Endothelial cell of umbilical vein (primary cell): ENCODE measurements at regions not wholly inside any gene's neighbourhood (a gene's known extent, or its start where the extent isn't known, plus 50 kb on each side); places are given as distances from the start of the nearest gene placed in this dataset.

Source experiments
- BruUV-seq: library from RNA; stranded (reverse); fragments of 400-500 nt; replicated peaks from 2 replicates; lab custom pipeline; 2021; lab: Mats Ljungman, UMichigan
- CTCF ChIA-PET: fragments of 300-600, 350-600 bp; sonication (Branson Sonifier 250); formaldehyde crosslinking; loops from one replicate; lab custom pipeline; 2021; ENCODE audit warnings: antibody characterized with exemption, inconsistent platforms; lab: Charles Lee
- POLR2A ChIA-PET: fragments of 300-600, 350-600 bp; sonication (Branson Sonifier 250); formaldehyde crosslinking; loops from one replicate; lab custom pipeline; 2021; ENCODE audit warnings: antibody characterized with exemption, inconsistent platforms; lab: Charles Lee
- DNase-seq: peaks from one replicate; pipeline ENCODE4 v3.0.0-alpha.2; 2011; ENCODE audit warnings: low read depth, low spot score
- FAIRE-seq: peaks from 2 replicates; lab custom pipeline; 2011; peaks lifted over from hg19 to GRCh38; lab: Jason Lieb, UNC
- H2AFZ ChIP-seq: 2 replicates; pipeline ENCODE4 v1.6.0; 2012; ENCODE audit warnings: low read depth, low read length, control low read depth, inconsistent platforms
- H3K27ac ChIP-seq: 2 replicates; pipeline ENCODE4 v1.5.1; 2011; ENCODE audit warnings: low read depth, mild to moderate bottlenecking, control low read depth, low read length, moderate library complexity; ENCODE audit not compliant: insufficient read depth
- H3K27me3 ChIP-seq, 2 experiments: 2 replicates each; pipeline versions ENCODE4 v1.6.0 to v1.6.1; 2011; ENCODE audit warnings: low read length in 2 of 2, mixed read lengths in 1 of 2; ENCODE audit not compliant: control insufficient read depth in 2 of 2, insufficient read depth in 2 of 2
- H3K36me3 ChIP-seq, 2 experiments: 2 replicates in 1 of 2; 3 replicates in 1 of 2; pipeline ENCODE4 v1.5.1; 2011; ENCODE audit warnings: low read length in 2 of 2, mild to moderate bottlenecking in 1 of 2, moderate library complexity in 1 of 2; ENCODE audit not compliant: control insufficient read depth in 2 of 2, insufficient read depth in 2 of 2; ENCODE audit errors: extremely low read depth in 1 of 2
- H3K4me1 ChIP-seq: 3 replicates; pipeline ENCODE4 v1.5.1; 2011; ENCODE audit warnings: mild to moderate bottlenecking, low read length; ENCODE audit not compliant: control insufficient read depth, insufficient read depth; ENCODE audit errors: extremely low read depth
- H3K4me2 ChIP-seq: 2 replicates; pipeline ENCODE4 v1.6.1; 2011; ENCODE audit warnings: low read length, control low read depth, mixed read lengths; ENCODE audit not compliant: insufficient read depth
- H3K4me3 ChIP-seq, 3 experiments: fragments of 200-600 bp in 1 of 3; sonication (generic), shearing (Covaris generic) in 1 of 3; replicated peaks in 1 of 3; 2 replicates each; pipeline ENCODE4 v1.5.1; 2011 to 2016; ENCODE audit warnings: control low read depth in 3 of 3, low read length in 3 of 3, mild to moderate bottlenecking in 2 of 3, inconsistent platforms in 1 of 3, low read depth in 1 of 3, moderate library complexity in 1 of 3; ENCODE audit not compliant: insufficient read depth in 1 of 3
- H3K79me2 ChIP-seq: 2 replicates; pipeline ENCODE4 v1.6.0; 2012; ENCODE audit warnings: low read length, inconsistent platforms; ENCODE audit not compliant: control insufficient read depth, insufficient read depth
- H3K9ac ChIP-seq: replicated peaks from 2 replicates; pipeline ENCODE3; 2011; ENCODE audit warnings: low read length, control low read depth; ENCODE audit not compliant: insufficient read depth; ENCODE audit errors: extremely low read depth
- H3K9me1 ChIP-seq: replicated peaks from 3 replicates; pipeline ENCODE4 v1.6.0; 2011; ENCODE audit warnings: mild to moderate bottlenecking, low read length; ENCODE audit not compliant: control insufficient read depth, insufficient read depth; ENCODE audit errors: extremely low read depth
- H3K9me3 ChIP-seq: replicated peaks from 2 replicates; pipeline ENCODE4 v1.5.1; 2012; ENCODE audit warnings: low read length, inconsistent platforms; ENCODE audit not compliant: control insufficient read depth, insufficient read depth
- H4K20me1 ChIP-seq: replicated peaks from 2 replicates; pipeline ENCODE3; 2011; ENCODE audit warnings: mild to moderate bottlenecking, low read length; ENCODE audit not compliant: control insufficient read depth, insufficient read depth; ENCODE audit errors: extremely low read depth
- EZH2 ChIP-seq: IDR thresholded peaks from 2 replicates; pipeline ENCODE4 v1.6.1; 2012; ENCODE audit warnings: borderline replicate concordance, low read depth, mild to moderate bottlenecking, moderate library complexity, low read length, inconsistent platforms; ENCODE audit not compliant: severe bottlenecking
- FOS ChIP-seq: IDR thresholded peaks from 2 replicates; pipeline ENCODE4 v1.6.1; 2011; ENCODE audit warnings: mild to moderate bottlenecking, low read length, moderate library complexity, borderline replicate concordance; ENCODE audit not compliant: insufficient read depth
- GATA2 ChIP-seq: IDR thresholded peaks from 2 replicates; pipeline ENCODE4 v1.7.0; 2011; ENCODE audit warnings: low read depth, mild to moderate bottlenecking, moderate library complexity, mixed read lengths, low read length; ENCODE audit not compliant: insufficient read length, insufficient read depth
- JUN ChIP-seq: IDR thresholded peaks from 2 replicates; pipeline ENCODE4 v1.6.1; 2011; ENCODE audit warnings: borderline replicate concordance, low read depth; ENCODE audit not compliant: insufficient read length, insufficient read depth
- MYC ChIP-seq: IDR thresholded peaks from one replicate; pipeline ENCODE4 v1.6.1; 2011; ENCODE audit warnings: mild to moderate bottlenecking, low read depth, low read length
- POLR2A ChIP-seq: IDR thresholded peaks from 2 replicates; pipeline ENCODE4 v1.6.1; 2012; ENCODE audit warnings: low read depth, mild to moderate bottlenecking, control low read depth, low read length
- POLR2AphosphoS5 ChIP-seq: IDR thresholded peaks from 2 replicates; pipeline ENCODE4 v1.6.1; 2012; ENCODE audit warnings: low read depth, mild to moderate bottlenecking, control low read depth, low read length, moderate library complexity; ENCODE audit not compliant: insufficient read depth
- dilution Hi-C: fragments of 300-500 bp; cut with MboI; formaldehyde crosslinking; loops from one replicate; pipeline ENCODE4 v1.15.0; 2019; ENCODE audit warnings: low sequenced_read_pairs; ENCODE audit not compliant: extremely low pct_ligation_motif_present
- intact Hi-C: fragments of 100-400 bp; cut with micrococcal nuclease; formaldehyde crosslinking; loops from one replicate; pipeline ENCODE4 v1.10.0; 2022
- TF ChIP-seq, protein P1 (sequence below): IDR thresholded peaks from 2 replicates; pipeline ENCODE4 v1.6.1; 2011; ENCODE audit not compliant: insufficient read depth, insufficient read length
- TF ChIP-seq, protein P2 (sequence below), 2 donors: IDR thresholded peaks; 1 replicate in 1 of 2; 2 replicates in 1 of 2; pipeline ENCODE4 v1.5.1; 2011; ENCODE audit warnings: low read length in 2 of 2, mild to moderate bottlenecking in 2 of 2, moderate library complexity in 2 of 2, control low read depth in 1 of 2, inconsistent platforms in 1 of 2, low read depth in 1 of 2; ENCODE audit not compliant: insufficient read depth in 1 of 2; ENCODE audit errors: extremely low read depth in 1 of 2

DNA sequence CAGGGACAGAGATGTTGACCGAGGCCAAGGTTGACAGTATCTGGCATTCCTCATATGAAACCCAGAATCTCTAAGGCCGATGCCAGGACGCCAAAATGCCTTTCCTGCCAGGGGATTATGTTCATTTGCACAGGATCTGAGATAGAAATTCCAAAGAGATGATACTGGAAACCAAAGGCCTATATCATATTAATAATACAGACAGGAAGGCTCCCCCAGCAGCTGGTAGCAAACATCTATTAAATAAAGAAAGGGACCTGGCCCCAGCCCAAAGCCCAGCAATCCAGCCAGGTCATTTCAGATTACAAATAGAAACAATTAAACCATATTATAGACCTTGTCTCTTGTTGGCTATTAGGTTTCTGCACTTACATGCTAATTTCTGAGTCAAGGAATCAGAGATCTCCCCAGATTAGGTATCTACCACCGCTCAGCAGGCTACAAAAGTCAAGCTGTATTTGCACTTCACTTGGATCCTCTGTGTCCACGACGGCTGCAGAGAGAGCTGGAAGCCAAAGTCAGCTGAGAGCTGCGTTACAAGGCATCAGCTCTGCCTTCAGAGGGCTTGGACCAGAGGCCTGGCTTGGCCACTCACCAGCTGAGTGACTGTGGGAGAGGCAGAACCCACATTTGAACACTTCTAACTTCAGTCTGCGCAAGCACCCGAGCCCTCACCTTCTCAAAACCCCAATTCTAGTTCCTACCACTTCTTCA lies 269.3 kb upstream of the SIX2 start:
- BruUV-seq, result no TSS peak
- H3K27ac ChIP-seq, result peak overlapping the region; percentile 16
- TF ChIP-seq EZH2 (no peak), FOS (no peak), POLR2AphosphoS5 (peak; percentile 22), GATA2 (peak; percentile 38), JUN (no peak), POLR2A (no peak), MYC (no peak)
- TF ChIP-seq, protein P1, sequence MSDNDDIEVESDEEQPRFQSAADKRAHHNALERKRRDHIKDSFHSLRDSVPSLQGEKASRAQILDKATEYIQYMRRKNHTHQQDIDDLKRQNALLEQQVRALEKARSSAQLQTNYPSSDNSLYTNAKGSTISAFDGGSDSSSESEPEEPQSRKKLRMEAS, result no peak
- TF ChIP-seq, protein P2, sequence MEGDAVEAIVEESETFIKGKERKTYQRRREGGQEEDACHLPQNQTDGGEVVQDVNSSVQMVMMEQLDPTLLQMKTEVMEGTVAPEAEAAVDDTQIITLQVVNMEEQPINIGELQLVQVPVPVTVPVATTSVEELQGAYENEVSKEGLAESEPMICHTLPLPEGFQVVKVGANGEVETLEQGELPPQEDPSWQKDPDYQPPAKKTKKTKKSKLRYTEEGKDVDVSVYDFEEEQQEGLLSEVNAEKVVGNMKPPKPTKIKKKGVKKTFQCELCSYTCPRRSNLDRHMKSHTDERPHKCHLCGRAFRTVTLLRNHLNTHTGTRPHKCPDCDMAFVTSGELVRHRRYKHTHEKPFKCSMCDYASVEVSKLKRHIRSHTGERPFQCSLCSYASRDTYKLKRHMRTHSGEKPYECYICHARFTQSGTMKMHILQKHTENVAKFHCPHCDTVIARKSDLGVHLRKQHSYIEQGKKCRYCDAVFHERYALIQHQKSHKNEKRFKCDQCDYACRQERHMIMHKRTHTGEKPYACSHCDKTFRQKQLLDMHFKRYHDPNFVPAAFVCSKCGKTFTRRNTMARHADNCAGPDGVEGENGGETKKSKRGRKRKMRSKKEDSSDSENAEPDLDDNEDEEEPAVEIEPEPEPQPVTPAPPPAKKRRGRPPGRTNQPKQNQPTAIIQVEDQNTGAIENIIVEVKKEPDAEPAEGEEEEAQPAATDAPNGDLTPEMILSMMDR (IDR thresholded peaks at IDR 0.05; ENCODE audit: extremely low read depth in 1 of 2, insufficient read depth in 1 of 2, low read depth in 1 of 2, low read length in 2 of 2), result no peak
- POLR2A ChIA-PET, result no interaction called here
- no peaks in the 10 kb centered on the region for H3K36me3 ChIP-seq
- no peak overlapping the region for H3K4me2 ChIP-seq
- dilution Hi-C loops, result no loop called here
- H3K9me3 ChIP-seq, result no peaks in the 10 kb centered on the region
- no peaks in the 10 kb centered on the region for H3K27me3 ChIP-seq
- CTCF ChIA-PET, result interaction anchor here (1.2 to 4.5 kb wide), 4 partner anchors 9 to 75 kb away, joined by 3 to 23 read pairs (median 5); no protein-coding TSS in a partner anchor
- H3K4me1 ChIP-seq, result peaks cover 38% of the 10 kb centered on the region
- DNase-seq (peak; percentile 56), FAIRE-seq (peak; percentile 21)
- H2AFZ ChIP-seq, result peak overlapping the region; percentile 40
- no peaks in the 10 kb centered on the region for H4K20me1 ChIP-seq
- no peaks in the 10 kb centered on the region for H3K79me2 ChIP-seq
- H3K9ac ChIP-seq, result no peak overlapping the region
- no peak overlapping the region for H3K4me3 ChIP-seq
- intact Hi-C loops, result loop anchor here (1.0 kb wide), 1 partner anchor 10 kb away; no protein-coding TSS in a partner anchor
- no peaks in the 10 kb centered on the region for H3K9me1 ChIP-seq
